CD14-positive monocyte (primary cell): ENCODE measurements at regions not wholly inside any gene's neighbourhood (a gene's known extent, or its start where the extent isn't known, plus 50 kb on each side); places are given as distances from the start of the nearest gene placed in this dataset.

ENCODE experiments used
- DNase-seq, 3 donors: peaks; one replicate each; pipeline ENCODE4 v3.0.0-alpha.2; 2011 to 2022
- H2AFZ ChIP-seq: 2 replicates; pipeline ENCODE4 v1.6.0; 2012; ENCODE audit warnings: mild to moderate bottlenecking, low read depth, low read length, inconsistent platforms; ENCODE audit not compliant: insufficient read depth, poor library complexity, severe bottlenecking
- H3K27ac ChIP-seq, 2 donors: 1 replicate in 1 of 2; 2 replicates in 1 of 2; pipeline ENCODE4 v1.5.1; 2012 to 2013; ENCODE audit warnings: low read length in 2 of 2, control low read depth in 1 of 2, inconsistent platforms in 1 of 2, low read depth in 1 of 2, mild to moderate bottlenecking in 1 of 2
- H3K27me3 ChIP-seq, 2 donors: one replicate each; pipeline versions ENCODE4 v1.6.0 to v1.6.1; 2011 to 2013; ENCODE audit warnings: low read length in 2 of 2; ENCODE audit not compliant: control insufficient read depth in 2 of 2, insufficient read depth in 2 of 2
- H3K36me3 ChIP-seq, 2 donors: replicated peaks in 1 of 2; 1 replicate in 1 of 2; 2 replicates in 1 of 2; pipeline versions ENCODE4 v1.5.1 to v1.6.1; 2012 to 2013; ENCODE audit warnings: low read length in 2 of 2, control low read depth in 1 of 2, inconsistent platforms in 1 of 2, mild to moderate bottlenecking in 1 of 2; ENCODE audit not compliant: insufficient read depth in 2 of 2, control insufficient read depth in 1 of 2
- H3K4me1 ChIP-seq, 2 donors: 1 replicate in 1 of 2; 2 replicates in 1 of 2; pipeline versions ENCODE4 v1.5.1 to v1.6.1; 2012 to 2013; ENCODE audit warnings: low read length in 2 of 2, control low read depth in 1 of 2, inconsistent platforms in 1 of 2, mild to moderate bottlenecking in 1 of 2, moderate library complexity in 1 of 2; ENCODE audit not compliant: insufficient read depth in 2 of 2, control insufficient read depth in 1 of 2
- H3K4me2 ChIP-seq: replicated peaks from 2 replicates; pipeline ENCODE3; 2012; ENCODE audit warnings: low read length, moderate library complexity, mild to moderate bottlenecking; ENCODE audit not compliant: poor library complexity, severe bottlenecking; ENCODE audit errors: extremely low read depth
- H3K4me3 ChIP-seq, 3 experiments: fragments of 200-600 bp in 1 of 3; sonication (generic) in 1 of 3; replicated peaks in 1 of 3; 1 replicate in 2 of 3; 2 replicates in 1 of 3; pipeline ENCODE4 v1.5.1; 2011 to 2013; ENCODE audit warnings: low read length in 3 of 3, mild to moderate bottlenecking in 3 of 3, control low read depth in 2 of 3, low read depth in 2 of 3, inconsistent platforms in 1 of 3, moderate library complexity in 1 of 3
- H3K79me2 ChIP-seq: 2 replicates; pipeline ENCODE4 v1.6.0; 2012; ENCODE audit warnings: mild to moderate bottlenecking, control low read depth, inconsistent platforms, low read length, moderate library complexity; ENCODE audit not compliant: insufficient read depth
- H3K9ac ChIP-seq: 2 replicates; pipeline ENCODE4 v1.6.0; 2017; ENCODE audit warnings: low read length, mild to moderate bottlenecking; ENCODE audit not compliant: insufficient read depth, poor library complexity, severe bottlenecking
- H3K9me3 ChIP-seq, 2 donors: replicated peaks in 1 of 2; 1 replicate in 1 of 2; 2 replicates in 1 of 2; pipeline versions ENCODE4 v1.5.1 to v1.6.1; 2012 to 2013; ENCODE audit warnings: low read length in 2 of 2, control low read depth in 1 of 2; ENCODE audit not compliant: control insufficient read depth in 1 of 2, insufficient read depth in 1 of 2
- H4K20me1 ChIP-seq: 2 replicates; pipeline ENCODE4 v1.6.0; 2012; ENCODE audit warnings: mild to moderate bottlenecking, low read length, control low read depth, moderate library complexity; ENCODE audit not compliant: insufficient read depth
- H3K27ac Mint-ChIP-seq, 7 donors: one replicate each; pipeline ENCODE4 v1.8.0; 2020; ENCODE audit warnings: mild to moderate bottlenecking in 7 of 7, mixed read lengths in 7 of 7, moderate library complexity in 6 of 7, inconsistent platforms in 2 of 7
- H3K27me3 Mint-ChIP-seq, 3 donors: one replicate each; pipeline ENCODE4 v1.8.0; 2021 to 2022; ENCODE audit warnings: low read depth in 3 of 3, mild to moderate bottlenecking in 3 of 3, mixed read lengths in 3 of 3, moderate library complexity in 3 of 3, inconsistent platforms in 1 of 3
- H3K36me3 Mint-ChIP-seq, 2 donors: one replicate each; pipeline ENCODE4 v1.8.0; 2020; ENCODE audit warnings: mixed read lengths in 2 of 2, inconsistent platforms in 1 of 2, mild to moderate bottlenecking in 1 of 2
- H3K4me1 Mint-ChIP-seq: one replicate; pipeline ENCODE4 v1.8.0; 2020; ENCODE audit warnings: mild to moderate bottlenecking, mixed read lengths
- H3K4me3 Mint-ChIP-seq, 2 donors: one replicate each; pipeline ENCODE4 v1.8.0; 2020; ENCODE audit warnings: mild to moderate bottlenecking in 2 of 2, mixed read lengths in 2 of 2, moderate library complexity in 1 of 2
- H3K9me3 Mint-ChIP-seq, 7 donors: one replicate each; pipeline ENCODE4 v1.8.0; 2020 to 2022; ENCODE audit warnings: mixed read lengths in 7 of 7, mild to moderate bottlenecking in 6 of 7, moderate library complexity in 6 of 7, inconsistent platforms in 2 of 7
- CTCF ChIP-seq: fragments of 200-600 bp; IDR thresholded peaks from one replicate; pipeline ENCODE4 v1.8.0; 2022; ENCODE audit warnings: antibody characterized with exemption, mild to moderate bottlenecking
- WGBS: methylation state at CpG from one replicate; pipeline ENCODE4 v1.1.5; 2013; ENCODE audit warnings: missing lambda C conversion rate; ENCODE audit not compliant: insufficient coverage; 5-methylcytosine and 5-hydroxymethylcytosine counted together
- intact Hi-C, 2 donors: fragments of 100-400 bp; cut with micrococcal nuclease; formaldehyde crosslinking; loops; one replicate each; pipeline versions ENCODE4 v1.15.0 to v1.15.1; 2023

- no peak for TF ChIP-seq CTCF
- no peaks in the 10 kb centered on the region for H4K20me1 ChIP-seq
- H3K27ac ChIP-seq: no peak overlapping the region
- no peaks in the 10 kb centered on the region for H3K4me1 ChIP-seq
- H3K79me2 ChIP-seq: no peaks in the 10 kb centered on the region
- Mint-ChIP-seq H3K4me3 (no peak overlapping the region), H3K27ac (no peak overlapping the region), H3K27me3 (peaks cover 0 to 6% (median 0%) of the 10 kb centered on the region in 3 donors), H3K4me1 (peaks cover 2% of the 10 kb centered on the region), H3K36me3 (no peaks in the 10 kb centered on the region), H3K9me3 (peaks cover 0 to 3% (median 0%) of the 10 kb centered on the region in 7 donors)
- no peak overlapping the region for H3K4me2 ChIP-seq
- H3K9ac ChIP-seq: no peak overlapping the region
- intact Hi-C loops: no loop called here
- H3K27me3 ChIP-seq: no peaks in the 10 kb centered on the region
- no peak for DNase-seq
- no peak overlapping the region for H3K4me3 ChIP-seq
- WGBS: no CpG with 5 or more reads among the region's 3 CpGs
- no peak overlapping the region for H2AFZ ChIP-seq
- H3K36me3 ChIP-seq: no peaks in the 10 kb centered on the region
- no peaks in the 10 kb centered on the region for H3K9me3 ChIP-seq
These were observed 658.0 kb upstream of the KCNMB2 start for GRCh38 chr3:177878192-177878591.

- Histone ChIP-seq H4K20me1 (no peaks in the 10 kb centered on the region), H3K9ac (no peak overlapping the region), H3K4me3 (no peak overlapping the region), H3K4me1 (no peaks in the 10 kb centered on the region), H3K36me3 (no peaks in the 10 kb centered on the region), H3K9me3 (no peaks in the 10 kb centered on the region), H3K27ac (no peak overlapping the region), H3K4me2 (no peak overlapping the region), H2AFZ (no peak overlapping the region), H3K79me2 (no peaks in the 10 kb centered on the region), H3K27me3 (no peaks in the 10 kb centered on the region)
- Mint-ChIP-seq H3K36me3 (no peaks in the 10 kb centered on the region), H3K9me3 (peaks cover 0 to 3% (median 0%) of the 10 kb centered on the region in 7 donors), H3K4me1 (peaks cover 5% of the 10 kb centered on the region), H3K4me3 (no peak overlapping the region), H3K27me3 (peaks cover 0 to 6% (median 0%) of the 10 kb centered on the region in 3 donors), H3K27ac (no peak overlapping the region)
- DNase-seq: no peak
- TF ChIP-seq CTCF: no peak
- WGBS: 100% methylated on average over 2 of the region's 4 CpGs
- intact Hi-C loops: no loop called here
These were observed 657.3 kb upstream of the KCNMB2 start for GRCh38 chr3:177878957-177879356.
